Caco-2 (cell line): ENCODE measurements at regions not wholly inside any gene's neighbourhood (a gene's known extent, or its start where the extent isn't known, plus 50 kb on each side); places are given as distances from the start of the nearest gene placed in this dataset.

Experiments used
- BruUV-seq: library from RNA; stranded (reverse); fragments of 400-500 nt; replicated peaks from 2 replicates; lab custom pipeline; 2021; lab: Mats Ljungman, UMichigan
- CTCF ChIA-PET: fragments of 300-600 bp; sonication (Branson Sonifier 250); formaldehyde crosslinking; loops from one replicate; lab custom pipeline; 2022; ENCODE audit warnings: antibody characterized with exemption; lab: Charles Lee
- POLR2A ChIA-PET: fragments of 300-600 bp; sonication (Branson Sonifier 250); formaldehyde crosslinking; loops from one replicate; lab custom pipeline; 2022; ENCODE audit warnings: antibody characterized with exemption; lab: Charles Lee
- DNase-seq, 2 experiments: peaks; one replicate each; pipeline versions ENCODE4 v3.0.0 to v3.0.0-alpha.2; 2020 to 2022
- H3K27me3 ChIP-seq: replicated peaks from 2 replicates; pipeline ENCODE4 v1.6.0; 2011; ENCODE audit warnings: low read length; ENCODE audit not compliant: control insufficient read depth, insufficient read depth
- H3K36me3 ChIP-seq: 2 replicates; pipeline ENCODE4 v1.5.1; 2011; ENCODE audit warnings: low read length; ENCODE audit not compliant: control insufficient read depth, insufficient read depth
- H3K4me1 ChIP-seq: fragments of 250-450 bp; sonication (Bioruptor Pico); 2 replicates; pipeline ENCODE4 v1.5.1; 2020; ENCODE audit warnings: mild to moderate bottlenecking
- H3K4me3 ChIP-seq: 2 replicates; pipeline ENCODE4 v1.5.1; 2011; ENCODE audit warnings: low read depth, mild to moderate bottlenecking, control low read depth, low read length
- H3K9me3 ChIP-seq: fragments of 250-450 bp; sonication (Bioruptor Pico); 2 replicates; pipeline ENCODE4 v1.5.1; 2020; ENCODE audit warnings: mild to moderate bottlenecking, moderate library complexity
- H3K27ac Mint-ChIP-seq: one replicate; pipeline ENCODE4 v1.8.0; 2022; ENCODE audit warnings: mixed read lengths; ENCODE audit not compliant: unreplicated experiment
- H3K27me3 Mint-ChIP-seq: one replicate; pipeline ENCODE4 v1.8.0; 2022; ENCODE audit warnings: mixed read lengths; ENCODE audit not compliant: insufficient read depth, unreplicated experiment
- H3K36me3 Mint-ChIP-seq: one replicate; pipeline ENCODE4 v1.8.0; 2022; ENCODE audit warnings: mild to moderate bottlenecking, mixed read lengths; ENCODE audit not compliant: insufficient read depth, unreplicated experiment
- H3K4me1 Mint-ChIP-seq: one replicate; pipeline ENCODE4 v1.8.0; 2022; ENCODE audit warnings: low read depth, mixed read lengths; ENCODE audit not compliant: unreplicated experiment
- H3K4me3 Mint-ChIP-seq: one replicate; pipeline ENCODE4 v1.8.0; 2022; ENCODE audit warnings: mild to moderate bottlenecking, moderate library complexity, mixed read lengths; ENCODE audit not compliant: unreplicated experiment
- H3K9me3 Mint-ChIP-seq: one replicate; pipeline ENCODE4 v1.8.0; 2022; ENCODE audit warnings: mixed read lengths; ENCODE audit not compliant: unreplicated experiment
- CTCF ChIP-seq, 2 experiments: fragments of 200-600 bp in 1 of 2; IDR thresholded peaks; 1 replicate in 1 of 2; 2 replicates in 1 of 2; pipeline versions ENCODE4 v1.5.1 to v1.8.0; 2011 to 2022; ENCODE audit warnings: antibody characterized with exemption in 1 of 2, control low read depth in 1 of 2, inconsistent platforms in 1 of 2, low read depth in 1 of 2, low read length in 1 of 2, mild to moderate bottlenecking in 1 of 2, moderate library complexity in 1 of 2; ENCODE audit not compliant: insufficient read depth in 1 of 2, severe bottlenecking in 1 of 2, unreplicated experiment in 1 of 2
- intact Hi-C: fragments of 100-400 bp; cut with micrococcal nuclease; formaldehyde crosslinking; loops from one replicate; pipeline ENCODE4 v1.10.0; 2022; ENCODE audit not compliant: unreplicated experiment

- Histone ChIP-seq H3K9me3 (no peaks in the 10 kb centered on the region), H3K4me3 (no peak overlapping the region), H3K36me3 (no peaks in the 10 kb centered on the region), H3K27me3 (no peaks in the 10 kb centered on the region), H3K4me1 (no peaks in the 10 kb centered on the region)
- H3K27ac Mint-ChIP-seq: no peak overlapping the region
- BruUV-seq: no TSS peak
- peaks cover 7% of the 10 kb centered on the region for H3K27me3 Mint-ChIP-seq
- no peak overlapping the region for H3K4me3 Mint-ChIP-seq
- no peaks in the 10 kb centered on the region for H3K4me1 Mint-ChIP-seq
- intact Hi-C loops: no loop called here
- no peaks in the 10 kb centered on the region for H3K9me3 Mint-ChIP-seq
- POLR2A ChIA-PET: no interaction called here
- no peak for TF ChIP-seq CTCF (IDR thresholded peaks at IDR 0.05; ENCODE audit: insufficient read depth in 1 of 2, low read depth in 1 of 2, low read length in 1 of 2, severe bottlenecking in 1 of 2, unreplicated experiment in 1 of 2)
- H3K36me3 Mint-ChIP-seq: no peaks in the 10 kb centered on the region
- no peak for DNase-seq
- CTCF ChIA-PET: interaction anchor here (1.2 kb wide), 1 partner anchor 77 kb away, joined by 4 read pairs; no protein-coding TSS in a partner anchor
Observed at GRCh38 chr14:76708028-76708427, 53.2 kb upstream of the VASH1 start.

- no peaks in the 10 kb centered on the region for H3K4me1 ChIP-seq
- no peak for DNase-seq
- no TSS peak for BruUV-seq
- no peaks in the 10 kb centered on the region for H3K27me3 ChIP-seq
- no peaks in the 10 kb centered on the region for H3K9me3 Mint-ChIP-seq
- peaks cover 12% of the 10 kb centered on the region for H3K27me3 Mint-ChIP-seq
- no peaks in the 10 kb centered on the region for H3K4me1 Mint-ChIP-seq
- H3K36me3 ChIP-seq: no peaks in the 10 kb centered on the region
- ChIA-PET POLR2A (no interaction called here), CTCF (no interaction called here)
- H3K36me3 Mint-ChIP-seq: no peaks in the 10 kb centered on the region
- TF ChIP-seq CTCF (IDR thresholded peaks at IDR 0.05; ENCODE audit: insufficient read depth in 1 of 2, low read depth in 1 of 2, low read length in 1 of 2, severe bottlenecking in 1 of 2, unreplicated experiment in 1 of 2): no peak
- intact Hi-C loops: no loop called here
- no peak overlapping the region for H3K4me3 ChIP-seq
- H3K27ac Mint-ChIP-seq: no peak overlapping the region
- no peaks in the 10 kb centered on the region for H3K9me3 ChIP-seq
- H3K4me3 Mint-ChIP-seq: no peak overlapping the region
Observed at GRCh38 chr14:76708771-76709170, 52.5 kb upstream of the VASH1 start.

- peak; percentile 40 to 75 for TF ChIP-seq CTCF (IDR thresholded peaks at IDR 0.05; ENCODE audit: insufficient read depth in 1 of 2, low read depth in 1 of 2, low read length in 1 of 2, severe bottlenecking in 1 of 2, unreplicated experiment in 1 of 2)
- no peak overlapping the region for H3K27ac Mint-ChIP-seq
- no peaks in the 10 kb centered on the region for H3K4me1 Mint-ChIP-seq
- Histone ChIP-seq H3K4me3 (no peak overlapping the region), H3K4me1 (no peaks in the 10 kb centered on the region), H3K36me3 (no peaks in the 10 kb centered on the region), H3K27me3 (no peaks in the 10 kb centered on the region), H3K9me3 (no peaks in the 10 kb centered on the region)
- POLR2A ChIA-PET: no interaction called here
- DNase-seq: peak in 1 of 2 experiments; percentile 26
- H3K9me3 Mint-ChIP-seq: no peaks in the 10 kb centered on the region
- BruUV-seq: no TSS peak
- CTCF ChIA-PET: interaction anchor here (0.9 to 2.2 kb wide), 5 partner anchors 10 to 441 kb away, joined by 3 to 21 read pairs (median 4); no protein-coding TSS in a partner anchor
- H3K4me3 Mint-ChIP-seq: no peak overlapping the region
- H3K36me3 Mint-ChIP-seq: no peaks in the 10 kb centered on the region
- intact Hi-C loops: loop anchor here (1.0 kb wide), 2 partner anchors 75 to 101 kb away; no protein-coding TSS in a partner anchor
- H3K27me3 Mint-ChIP-seq: peaks cover 9% of the 10 kb centered on the region
Observed at GRCh38 chr14:76710056-76711010, 50.9 kb upstream of the VASH1 start.
